Transverse colon (tissue), 4 donors: ENCODE measurements at regions not wholly inside any gene's neighbourhood (a gene's known extent, or its start where the extent isn't known, plus 50 kb on each side); places are given as distances from the start of the nearest gene placed in this dataset.

Source experiments
- DNase-seq: peaks from one replicate; pipeline ENCODE4 v3.0.0-alpha.2; 2019
- H3K27ac ChIP-seq, 4 donors: fragments of 200-600 bp; sonication (generic); 2 replicates each; pipeline ENCODE4 v1.5.1; 2016 to 2018; ENCODE audit warnings: inconsistent platforms in 4 of 4
- H3K27me3 ChIP-seq: fragments of 200-600 bp; sonication (generic); 2 replicates; pipeline ENCODE4 v1.5.1; 2017; ENCODE audit warnings: inconsistent platforms
- H3K36me3 ChIP-seq, 4 donors: fragments of 200-600 bp; sonication (generic); 2 replicates each; pipeline ENCODE4 v1.5.1; 2017 to 2019; ENCODE audit warnings: inconsistent platforms in 4 of 4
- H3K4me1 ChIP-seq, 4 donors: fragments of 200-600 bp; sonication (generic); 2 replicates each; pipeline ENCODE4 v1.5.1; 2017 to 2020; ENCODE audit warnings: inconsistent platforms in 4 of 4
- H3K4me3 ChIP-seq, 4 donors: fragments of 200-600 bp; sonication (generic); 1 replicate in 1 of 4; 2 replicates in 3 of 4; pipeline versions ENCODE4 v1.5.1 to v1.6.1; 2017 to 2019; ENCODE audit warnings: inconsistent platforms in 4 of 4
- H3K9me3 ChIP-seq, 2 donors: fragments of 200-600 bp; sonication (generic); 2 replicates each; pipeline ENCODE4 v1.5.1; 2017 to 2019; ENCODE audit warnings: inconsistent platforms in 2 of 2
- CTCF ChIP-seq, 5 experiments: fragments of 200-600 bp in 3 of 5; fragments of 450-650 bp in 2 of 5; sonication (generic) in 3 of 5; IDR thresholded peaks; 1 replicate in 2 of 5; 2 replicates in 3 of 5; pipeline ENCODE4 v1.5.1; 2016 to 2017; ENCODE audit warnings: antibody characterized with exemption in 5 of 5, inconsistent platforms in 3 of 5, mild to moderate bottlenecking in 2 of 5, moderate library complexity in 1 of 5
- EP300 ChIP-seq: sonication (generic); formaldehyde crosslinking; IDR thresholded peaks from one replicate; pipeline ENCODE4 v1.6.1; 2017; ENCODE audit warnings: antibody characterized with exemption, low read depth
- POLR2A ChIP-seq: fragments of 450-650 bp; IDR thresholded peaks from one replicate; pipeline ENCODE4 v1.6.1; 2016; ENCODE audit warnings: antibody characterized with exemption, mild to moderate bottlenecking, moderate library complexity
- POLR2AphosphoS5 ChIP-seq, 3 donors: sonication (generic); formaldehyde crosslinking; IDR thresholded peaks; one replicate each; pipeline ENCODE4 v1.6.1; 2016; ENCODE audit warnings: antibody characterized with exemption in 3 of 3
- WGBS, 2 donors: methylation state at CpG; one replicate each; pipeline ENCODE4 v1.1.5; 2018; ENCODE audit warnings: low coverage in 1 of 2; 5-methylcytosine and 5-hydroxymethylcytosine counted together
- in situ Hi-C, 4 donors: fragments of 200-750 bp; cut with MboI; loops; one replicate each; pipeline versions ENCODE4 v1.15.0 to v1.15.1; 2017; ENCODE audit warnings: low sequenced_read_pairs in 3 of 4, low pct_ligation_motif_present in 1 of 4, low pct_unique_long_range_greater_than_20kb in 1 of 4
- intact Hi-C: fragments of 100-400 bp; cut with DNase I; formaldehyde crosslinking; loops from one replicate; pipeline ENCODE4 v1.15.1; 2023; ENCODE audit warnings: low total_unique reads

GRCh38 chr11:128357073-128357472, 230.3 kb downstream of the ETS1 start:
- no peak for DNase-seq
- no peaks in the 10 kb centered on the region for H3K27me3 ChIP-seq
- 57 to 74% methylated on average over 5 of the region's 5 CpGs for WGBS, 2 donors
- H3K27ac ChIP-seq, result no peak overlapping the region
- no peak overlapping the region for H3K4me3 ChIP-seq
- no peaks in the 10 kb centered on the region for H3K9me3 ChIP-seq
- intact Hi-C loops, result no loop called here
- in situ Hi-C loops, result no loop called here
- no peak for TF ChIP-seq POLR2AphosphoS5 (IDR thresholded peaks at IDR 0.05)
- TF ChIP-seq CTCF (IDR thresholded peaks at IDR 0.05), result no peak
- no peak for TF ChIP-seq POLR2A
- TF ChIP-seq EP300, result no peak
- H3K4me1 ChIP-seq, result peaks cover 0 to 3% (median 0%) of the 10 kb centered on the region in 4 donors
- no peaks in the 10 kb centered on the region for H3K36me3 ChIP-seq

- DNase-seq, result no peak
- H3K36me3 ChIP-seq, result no peaks in the 10 kb centered on the region
- H3K27ac ChIP-seq, result no peak overlapping the region
- H3K9me3 ChIP-seq, result no peaks in the 10 kb centered on the region
- intact Hi-C loops, result no loop called here
- peaks cover 0 to 3% (median 0%) of the 10 kb centered on the region in 4 donors for H3K4me1 ChIP-seq
- no peaks in the 10 kb centered on the region for H3K27me3 ChIP-seq
- in situ Hi-C loops, result no loop called here
- WGBS, 2 donors, result 72 to 87% methylated on average over 2 of the region's 2 CpGs
- H3K4me3 ChIP-seq, result no peak overlapping the region
- TF ChIP-seq POLR2AphosphoS5 (IDR thresholded peaks at IDR 0.05) (no peak), CTCF (IDR thresholded peaks at IDR 0.05) (no peak), EP300 (no peak), POLR2A (no peak)
Measured at GRCh38 chr11:128355558-128355957, 231.8 kb downstream of the ETS1 start.

- Histone ChIP-seq H3K27ac (no peak overlapping the region), H3K36me3 (no peaks in the 10 kb centered on the region), H3K4me3 (no peak overlapping the region), H3K4me1 (peaks cover 0 to 3% (median 0%) of the 10 kb centered on the region in 4 donors), H3K9me3 (no peaks in the 10 kb centered on the region), H3K27me3 (no peaks in the 10 kb centered on the region)
- no peak for DNase-seq
- 72 to 88% methylated on average over 2 of the region's 2 CpGs for WGBS, 2 donors
- intact Hi-C loops (no loop called here), in situ Hi-C loops (no loop called here)
- TF ChIP-seq CTCF (IDR thresholded peaks at IDR 0.05) (no peak), POLR2A (no peak), EP300 (no peak), POLR2AphosphoS5 (IDR thresholded peaks at IDR 0.05) (no peak)
Measured at GRCh38 chr11:128354476-128354875, 232.9 kb downstream of the ETS1 start.

GRCh38 chr11:128351168-128351567, 236.2 kb downstream of the ETS1 start:
- Histone ChIP-seq H3K27me3 (no peaks in the 10 kb centered on the region), H3K4me1 (no peaks in the 10 kb centered on the region), H3K4me3 (no peak overlapping the region), H3K36me3 (no peaks in the 10 kb centered on the region), H3K9me3 (no peaks in the 10 kb centered on the region), H3K27ac (no peak overlapping the region)
- intact Hi-C loops, result no loop called here
- WGBS, 2 donors, result 83 to 87% methylated on average over 3 to 6 of the region's 6 CpGs
- TF ChIP-seq POLR2A (no peak), EP300 (no peak), CTCF (IDR thresholded peaks at IDR 0.05) (no peak), POLR2AphosphoS5 (IDR thresholded peaks at IDR 0.05) (no peak)
- no peak for DNase-seq
- in situ Hi-C loops, result no loop called here
